IMR-90 (cell line): ENCODE measurements at regions not wholly inside any gene's neighbourhood (a gene's known extent, or its start where the extent isn't known, plus 50 kb on each side); places are given as distances from the start of the nearest gene placed in this dataset.

Experiments
- ATAC-seq: fragments of 200-7000 bp; cut with Tn5 transposase; 2 replicates; pipeline ENCODE4 v1.9.1; 2020; ENCODE audit warnings: low read depth, mild to moderate bottlenecking, moderate library complexity
- BruUV-seq: library from RNA; stranded (reverse); fragments of 400-500 nt; replicated peaks from 2 replicates; lab custom pipeline; 2021; lab: Mats Ljungman, UMichigan
- CTCF ChIA-PET: fragments of 300-600 bp; formaldehyde crosslinking; extraction: SDS; loops from one replicate; lab custom pipeline; 2021; ENCODE audit warnings: antibody characterized with exemption; lab: Yijun Ruan, JAX
- POLR2A ChIA-PET: fragments of 300-600 bp; sonication (Branson Sonifier 250); formaldehyde crosslinking; loops from one replicate; lab custom pipeline; 2022; ENCODE audit warnings: antibody characterized with exemption; ENCODE audit not compliant: unreplicated experiment; lab: Charles Lee
- DNase-seq: peaks from one replicate; pipeline ENCODE4 v3.0.0; 2013
- H2AFZ ChIP-seq: replicated peaks from 2 replicates; pipeline ENCODE3; 2013; ENCODE audit warnings: low read length, mild to moderate bottlenecking; ENCODE audit not compliant: poor library complexity
- H2AK5ac ChIP-seq: 2 replicates; pipeline ENCODE4 v1.6.1; 2013; ENCODE audit warnings: low read depth, low read length, inconsistent platforms
- H2AK9ac ChIP-seq: replicated peaks from 2 replicates; pipeline ENCODE3; 2013; ENCODE audit warnings: mild to moderate bottlenecking, low read depth, low read length, moderate library complexity; ENCODE audit not compliant: poor library complexity
- H2BK120ac ChIP-seq: 2 replicates; pipeline ENCODE4 v1.6.1; 2013; ENCODE audit warnings: low read depth, low read length, inconsistent platforms
- H2BK15ac ChIP-seq: 3 replicates; pipeline ENCODE4 v1.6.1; 2013; ENCODE audit warnings: low read depth, low read length, inconsistent platforms
- H2BK20ac ChIP-seq: 2 replicates; pipeline ENCODE4 v1.6.1; 2013; ENCODE audit warnings: low read depth, mild to moderate bottlenecking, inconsistent platforms, low read length, moderate library complexity
- H2BK5ac ChIP-seq: 2 replicates; pipeline ENCODE4 v1.6.1; 2013; ENCODE audit warnings: mild to moderate bottlenecking, low read depth, low read length, inconsistent platforms; ENCODE audit not compliant: poor library complexity, severe bottlenecking
- H3K14ac ChIP-seq: replicated peaks from 2 replicates; pipeline ENCODE4 v1.6.1; 2013; ENCODE audit warnings: low read depth, low read length, inconsistent platforms
- H3K18ac ChIP-seq: 2 replicates; pipeline ENCODE4 v1.6.1; 2013; ENCODE audit warnings: low read depth, low read length, control low read depth
- H3K23ac ChIP-seq: 2 replicates; pipeline ENCODE4 v1.6.1; 2013; ENCODE audit warnings: low read depth, low read length, inconsistent platforms
- H3K27ac ChIP-seq: 2 replicates; pipeline ENCODE4 v1.5.1; 2013; ENCODE audit warnings: mild to moderate bottlenecking, control low read depth, low read length; ENCODE audit not compliant: insufficient read depth
- H3K27me3 ChIP-seq: 2 replicates; pipeline ENCODE4 v1.6.1; 2013; ENCODE audit warnings: low read length; ENCODE audit not compliant: control insufficient read depth, insufficient read depth
- H3K36me3 ChIP-seq: 2 replicates; pipeline ENCODE4 v1.6.1; 2013; ENCODE audit warnings: low read length, mixed read lengths; ENCODE audit not compliant: control insufficient read depth, insufficient read depth
- H3K4ac ChIP-seq: 2 replicates; pipeline ENCODE4 v1.6.1; 2013; ENCODE audit warnings: low read depth, low read length, inconsistent platforms
- H3K4me1 ChIP-seq: 2 replicates; pipeline ENCODE4 v1.6.1; 2013; ENCODE audit warnings: low read length, mixed read lengths; ENCODE audit not compliant: control insufficient read depth, insufficient read depth
- H3K4me2 ChIP-seq: 2 replicates; pipeline ENCODE4 v1.6.1; 2013; ENCODE audit warnings: low read depth, mild to moderate bottlenecking, control low read depth, low read length, moderate library complexity
- H3K4me3 ChIP-seq: 2 replicates; pipeline ENCODE4 v1.5.1; 2013; ENCODE audit warnings: low read depth, mild to moderate bottlenecking, control low read depth, low read length, moderate library complexity; ENCODE audit not compliant: insufficient read depth
- H3K56ac ChIP-seq: 2 replicates; pipeline ENCODE4 v1.6.1; 2013; ENCODE audit warnings: low read length, inconsistent platforms; ENCODE audit not compliant: insufficient read depth; ENCODE audit errors: extremely low read depth
- H3K79me1 ChIP-seq, 2 experiments: 2 replicates each; pipeline ENCODE4 v1.6.1; 2013; ENCODE audit warnings: low read length in 2 of 2, inconsistent platforms in 1 of 2, low read depth in 1 of 2
- H3K9ac ChIP-seq: 2 replicates; pipeline ENCODE4 v1.6.1; 2013; ENCODE audit warnings: low read depth, low read length, control low read depth
- H3K9me1 ChIP-seq: 2 replicates; pipeline ENCODE4 v1.6.1; 2013; ENCODE audit warnings: low read length, inconsistent platforms; ENCODE audit not compliant: insufficient read depth
- H3K9me3 ChIP-seq: 2 replicates; pipeline ENCODE4 v1.6.1; 2013; ENCODE audit warnings: low read length; ENCODE audit not compliant: control insufficient read depth, insufficient read depth
- H4K20me1 ChIP-seq: 2 replicates; pipeline ENCODE4 v1.6.1; 2013; ENCODE audit warnings: low read length, inconsistent platforms; ENCODE audit not compliant: insufficient read depth
- H4K5ac ChIP-seq: 2 replicates; pipeline ENCODE4 v1.6.1; 2013; ENCODE audit warnings: mild to moderate bottlenecking, low read depth, low read length, control low read depth
- H4K8ac ChIP-seq, 2 experiments: 2 replicates each; pipeline ENCODE4 v1.6.1; 2013; ENCODE audit warnings: low read depth in 2 of 2, low read length in 2 of 2, control low read depth in 1 of 2, inconsistent platforms in 1 of 2
- H4K91ac ChIP-seq: 2 replicates; pipeline ENCODE4 v1.6.1; 2013; ENCODE audit warnings: low read depth, low read length, inconsistent platforms; ENCODE audit not compliant: insufficient read depth
- MAFK ChIP-seq: IDR thresholded peaks from 2 replicates; pipeline ENCODE4 v1.6.1; 2012; ENCODE audit warnings: low read depth, low read length, improper control_type of control experiment
- WGBS, 2 experiments: methylation state at CpG; one replicate each; pipeline versions ENCODE4 v1.1.5 to v1.1.7; 2013; ENCODE audit warnings: missing lambda C conversion rate in 2 of 2; ENCODE audit not compliant: insufficient read length in 1 of 2; ENCODE audit errors: extremely low coverage in 2 of 2; 5-methylcytosine and 5-hydroxymethylcytosine counted together
- dilution Hi-C: fragments of 300-500 bp; cut with HindIII; formaldehyde crosslinking; loops from one replicate; pipeline ENCODE4 v1.14.3; 2018; ENCODE audit warnings: low sequenced_read_pairs; ENCODE audit not compliant: unreplicated experiment
- in situ Hi-C: fragments of 300-500 bp; cut with MboI; formaldehyde crosslinking; loops from 3 replicates; pipeline ENCODE4 v1.14.3; 2019; ENCODE audit warnings: low sequenced_read_pairs, inconsistent platforms, mixed read lengths
- intact Hi-C: fragments of 100-400 bp; cut with micrococcal nuclease; formaldehyde crosslinking; loops from 2 replicates; pipeline ENCODE4 v1.10.0; 2022
- TF ChIP-seq, protein P1 (sequence below): fragments of 150-350 bp; IDR thresholded peaks from 2 replicates; pipeline ENCODE4 v1.6.1; 2016; ENCODE audit warnings: low read depth, mild to moderate bottlenecking, low read length, moderate library complexity, borderline replicate concordance

DNA sequence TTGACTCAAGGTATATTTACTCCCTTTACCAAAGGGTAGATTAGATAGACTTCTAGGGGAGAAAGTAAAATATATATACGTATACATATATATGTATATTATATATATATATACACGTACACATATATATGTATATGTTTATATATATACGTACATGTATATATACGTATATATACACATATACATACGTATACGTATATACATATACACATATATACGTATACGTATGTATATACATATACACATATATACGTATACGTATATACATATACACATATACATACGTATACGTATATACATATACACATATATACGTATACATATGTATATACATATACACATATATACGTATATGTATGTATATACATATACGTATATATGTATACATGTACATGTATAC is 430.5 kb upstream of the ANO3 start:
- CTCF ChIA-PET, result no interaction called here
- H3K4me2 ChIP-seq, result no peak overlapping the region
- ATAC-seq, result no peak
- no peak overlapping the region for H4K5ac ChIP-seq
- H3K36me3 ChIP-seq, result no peaks in the 10 kb centered on the region
- no peak overlapping the region for H2AK9ac ChIP-seq
- H3K27me3 ChIP-seq, result no peaks in the 10 kb centered on the region
- H3K9ac ChIP-seq, result no peak overlapping the region
- no peak overlapping the region for H4K8ac ChIP-seq
- H3K14ac ChIP-seq, result no peak overlapping the region
- H3K18ac ChIP-seq, result no peak overlapping the region
- H3K9me1 ChIP-seq, result no peaks in the 10 kb centered on the region
- no peak overlapping the region for H3K56ac ChIP-seq
- no peak for TF ChIP-seq MAFK
- TF ChIP-seq, protein P1, sequence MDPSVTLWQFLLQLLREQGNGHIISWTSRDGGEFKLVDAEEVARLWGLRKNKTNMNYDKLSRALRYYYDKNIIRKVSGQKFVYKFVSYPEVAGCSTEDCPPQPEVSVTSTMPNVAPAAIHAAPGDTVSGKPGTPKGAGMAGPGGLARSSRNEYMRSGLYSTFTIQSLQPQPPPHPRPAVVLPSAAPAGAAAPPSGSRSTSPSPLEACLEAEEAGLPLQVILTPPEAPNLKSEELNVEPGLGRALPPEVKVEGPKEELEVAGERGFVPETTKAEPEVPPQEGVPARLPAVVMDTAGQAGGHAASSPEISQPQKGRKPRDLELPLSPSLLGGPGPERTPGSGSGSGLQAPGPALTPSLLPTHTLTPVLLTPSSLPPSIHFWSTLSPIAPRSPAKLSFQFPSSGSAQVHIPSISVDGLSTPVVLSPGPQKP, result no peak
- H2BK20ac ChIP-seq, result no peak overlapping the region
- POLR2A ChIA-PET, result no interaction called here
- H4K20me1 ChIP-seq, result no peaks in the 10 kb centered on the region
- no peak overlapping the region for H2BK5ac ChIP-seq
- WGBS, 2 experiments, result no CpG with 5 or more reads among the region's 15 CpGs
- no peak overlapping the region for H2AK5ac ChIP-seq
- H2BK15ac ChIP-seq, result no peak overlapping the region
- no peaks in the 10 kb centered on the region for H3K9me3 ChIP-seq
- no peak overlapping the region for H3K27ac ChIP-seq
- DNase-seq, result no peak
- H3K4me3 ChIP-seq, result no peak overlapping the region
- no peak overlapping the region for H2BK120ac ChIP-seq
- no peaks in the 10 kb centered on the region for H3K4me1 ChIP-seq
- H4K91ac ChIP-seq, result no peak overlapping the region
- H3K4ac ChIP-seq, result no peak overlapping the region
- in situ Hi-C loops (no loop called here), intact Hi-C loops (no loop called here), dilution Hi-C loops (no loop called here)
- BruUV-seq, result no TSS peak
- H2AFZ ChIP-seq, result no peak overlapping the region
- no peak overlapping the region for H3K23ac ChIP-seq
- no peaks in the 10 kb centered on the region for H3K79me1 ChIP-seq
